ENCODE measurements at regions not wholly inside any gene's neighbourhood (a gene's known extent, or its start where the extent isn't known, plus 50 kb on each side); places are given as distances from the start of the nearest gene placed in this dataset.

DNA sequence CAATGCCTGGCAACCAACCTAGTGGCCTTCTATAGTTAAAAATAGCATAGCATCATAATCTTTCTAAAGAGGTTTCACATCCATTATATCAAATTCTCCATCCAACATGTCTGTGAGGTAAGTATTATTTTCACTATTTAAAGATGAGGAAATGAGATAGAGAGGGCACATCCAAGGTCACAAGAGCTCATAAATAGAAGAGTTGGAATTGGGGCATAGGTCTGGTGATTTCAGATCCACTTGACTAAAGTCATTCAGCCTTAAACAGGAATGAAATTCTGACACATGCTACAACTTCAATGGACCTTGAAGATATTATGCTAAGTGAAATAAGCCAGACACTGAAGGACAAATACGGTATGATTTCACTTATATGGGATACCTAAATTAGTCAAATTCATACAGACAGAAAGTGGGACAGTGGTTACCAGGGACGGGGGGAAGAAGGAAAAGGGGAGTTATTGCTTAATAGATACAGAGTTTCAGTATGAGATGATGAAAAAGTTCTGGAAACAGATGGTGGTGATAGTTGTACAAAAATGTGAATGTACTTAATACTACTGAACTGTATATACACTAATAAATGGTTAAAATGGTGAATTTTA, 259.6 kb upstream of the NR4A3 start:
- H3K79me1 ChIP-seq (ENCODE audit: low read depth, low read length), result no peaks in the 10 kb centered on the region
- no peaks in the 10 kb centered on the region for H3K4me1 ChIP-seq (ENCODE audit: control insufficient read depth in 2 of 2, insufficient read depth in 1 of 2, low read depth in 1 of 2, low read length in 2 of 2)
- H2AK5ac ChIP-seq (ENCODE audit: low read depth, low read length), result no peak overlapping the region
- no peak overlapping the region for H2BK5ac ChIP-seq (ENCODE audit: low read length)
- no peak overlapping the region for H2BK15ac ChIP-seq (ENCODE audit: low read length)
- H3K23ac ChIP-seq (ENCODE audit: low read depth, low read length, poor library complexity), result no peak overlapping the region
- no peak for DNase-seq (ENCODE audit: low spot score)
- H3K18ac ChIP-seq (ENCODE audit: low read length), result no peak overlapping the region
- no peak overlapping the region for H3K4ac ChIP-seq (ENCODE audit: low read length)
- WGBS, 2 donors (ENCODE audit: extremely low coverage in 2 of 2, insufficient read length in 2 of 2, insufficient replicate concordance in 1 of 2), result no CpG with 5 or more reads among the region's 2 CpGs
- H3K4me3 ChIP-seq (ENCODE audit: low read length in 2 of 2), result no peak overlapping the region
- no peaks in the 10 kb centered on the region for H3K9me3 ChIP-seq (replicated peaks in 1 of 2; ENCODE audit: control insufficient read depth in 2 of 2, insufficient read depth in 1 of 2, low read depth in 1 of 2, low read length in 2 of 2)
- H3K4me2 ChIP-seq (ENCODE audit: insufficient read depth, low read length, poor library complexity, severe bottlenecking), result no peak overlapping the region
- no peaks in the 10 kb centered on the region for H3K36me3 ChIP-seq (replicated peaks in 1 of 2; ENCODE audit: control insufficient read depth in 2 of 2, insufficient read depth in 2 of 2, low read length in 2 of 2)
- no peak overlapping the region for H2AFZ ChIP-seq (ENCODE audit: low read length)
- H3K27me3 ChIP-seq (ENCODE audit: control insufficient read depth in 3 of 3, insufficient read depth in 3 of 3, low read depth in 1 of 3, low read length in 3 of 3), result no peaks in the 10 kb centered on the region
- H4K8ac ChIP-seq (ENCODE audit: low read depth, low read length), result no peak overlapping the region
- no peak overlapping the region for H3K14ac ChIP-seq (ENCODE audit: low read length)
- H2BK12ac ChIP-seq (ENCODE audit: low read length), result no peak overlapping the region
- no peak overlapping the region for H3K27ac ChIP-seq (replicated peaks; ENCODE audit: low read length)
- no peak overlapping the region for H2BK120ac ChIP-seq (ENCODE audit: low read depth, low read length)
- H3K9ac ChIP-seq (ENCODE audit: low read depth, low read length, poor library complexity), result no peak overlapping the region
- no peak overlapping the region for H4K91ac ChIP-seq (ENCODE audit: low read depth, low read length, poor library complexity)

DNA sequence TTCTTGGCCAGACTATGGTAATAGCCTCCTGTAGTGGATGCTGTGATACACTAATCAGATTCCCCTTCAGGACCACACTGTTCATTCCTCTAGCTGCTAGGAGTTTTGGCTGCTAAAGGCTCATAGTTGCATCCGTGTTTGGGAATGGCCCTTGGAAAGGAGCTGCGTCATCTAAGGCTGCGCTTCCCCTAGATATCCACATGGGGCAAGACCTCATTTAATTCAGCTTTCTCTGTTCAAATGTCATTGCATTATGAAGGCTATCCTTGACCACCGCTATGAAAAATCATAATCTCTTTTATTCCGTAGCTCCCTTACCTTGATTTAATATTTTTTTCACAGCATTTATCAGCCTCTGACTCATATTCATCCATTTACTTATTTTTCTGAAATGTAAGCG, 258.3 kb upstream of the NR4A3 start:
- H3K14ac ChIP-seq (ENCODE audit: low read length), result no peak overlapping the region
- H3K9ac ChIP-seq (ENCODE audit: low read depth, low read length, poor library complexity), result no peak overlapping the region
- no peak overlapping the region for H4K8ac ChIP-seq (ENCODE audit: low read depth, low read length)
- H2BK15ac ChIP-seq (ENCODE audit: low read length), result no peak overlapping the region
- H4K91ac ChIP-seq (ENCODE audit: low read depth, low read length, poor library complexity), result no peak overlapping the region
- no peaks in the 10 kb centered on the region for H3K27me3 ChIP-seq (ENCODE audit: control insufficient read depth in 3 of 3, insufficient read depth in 3 of 3, low read depth in 1 of 3, low read length in 3 of 3)
- H3K4me1 ChIP-seq (ENCODE audit: control insufficient read depth in 2 of 2, insufficient read depth in 1 of 2, low read depth in 1 of 2, low read length in 2 of 2), result no peaks in the 10 kb centered on the region
- DNase-seq (ENCODE audit: low spot score), result no peak
- H3K4me2 ChIP-seq (ENCODE audit: insufficient read depth, low read length, poor library complexity, severe bottlenecking), result no peak overlapping the region
- no peak overlapping the region for H2AFZ ChIP-seq (ENCODE audit: low read length)
- H3K23ac ChIP-seq (ENCODE audit: low read depth, low read length, poor library complexity), result no peak overlapping the region
- H2BK120ac ChIP-seq (ENCODE audit: low read depth, low read length), result no peak overlapping the region
- no peaks in the 10 kb centered on the region for H3K79me1 ChIP-seq (ENCODE audit: low read depth, low read length)
- H3K9me3 ChIP-seq (replicated peaks in 1 of 2; ENCODE audit: control insufficient read depth in 2 of 2, insufficient read depth in 1 of 2, low read depth in 1 of 2, low read length in 2 of 2), result no peaks in the 10 kb centered on the region
- H2AK5ac ChIP-seq (ENCODE audit: low read depth, low read length), result no peak overlapping the region
- H2BK12ac ChIP-seq (ENCODE audit: low read length), result no peak overlapping the region
- whole genome bisulfite sequencing, 2 donors (ENCODE audit: extremely low coverage in 2 of 2, insufficient read length in 2 of 2, insufficient replicate concordance in 1 of 2), result no CpG with 5 or more reads among the region's 6 CpGs
- H2BK5ac ChIP-seq (ENCODE audit: low read length), result no peak overlapping the region
- H3K4ac ChIP-seq (ENCODE audit: low read length), result no peak overlapping the region
- no peak overlapping the region for H3K4me3 ChIP-seq (ENCODE audit: low read length in 2 of 2)
- H3K36me3 ChIP-seq (replicated peaks in 1 of 2; ENCODE audit: control insufficient read depth in 2 of 2, insufficient read depth in 2 of 2, low read length in 2 of 2), result no peaks in the 10 kb centered on the region
- H3K27ac ChIP-seq (replicated peaks; ENCODE audit: low read length), result no peak overlapping the region
- no peak overlapping the region for H3K18ac ChIP-seq (ENCODE audit: low read length)

DNA sequence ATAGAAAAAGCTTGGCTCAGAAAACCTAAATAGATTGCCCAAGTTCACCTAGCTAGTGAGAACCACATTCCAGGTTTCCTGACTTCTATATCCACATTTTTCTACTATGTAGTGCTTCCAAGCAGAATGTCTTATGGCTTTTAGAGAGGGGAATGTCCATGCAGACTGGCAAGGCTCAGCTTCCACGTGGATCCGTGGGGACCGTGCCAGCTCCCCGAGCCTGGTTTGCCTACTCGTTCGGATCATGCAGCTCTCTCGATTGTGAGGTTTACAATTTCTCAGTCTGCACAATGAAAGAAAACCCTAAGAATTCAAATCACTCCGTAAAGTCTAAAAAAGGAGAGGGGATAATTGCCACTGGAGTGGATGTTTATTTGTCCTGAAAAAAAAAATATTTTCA, 256.5 kb upstream of the NR4A3 start:
- Histone ChIP-seq H3K36me3 (replicated peaks in 1 of 2; ENCODE audit: control insufficient read depth in 2 of 2, insufficient read depth in 2 of 2, low read length in 2 of 2) (no peaks in the 10 kb centered on the region), H3K27ac (replicated peaks; ENCODE audit: low read length) (no peak overlapping the region), H3K18ac (ENCODE audit: low read length) (no peak overlapping the region), H3K4me1 (ENCODE audit: control insufficient read depth in 2 of 2, insufficient read depth in 1 of 2, low read depth in 1 of 2, low read length in 2 of 2) (no peaks in the 10 kb centered on the region), H3K9me3 (replicated peaks in 1 of 2; ENCODE audit: control insufficient read depth in 2 of 2, insufficient read depth in 1 of 2, low read depth in 1 of 2, low read length in 2 of 2) (no peaks in the 10 kb centered on the region), H4K8ac (ENCODE audit: low read depth, low read length) (no peak overlapping the region), H3K4ac (ENCODE audit: low read length) (no peak overlapping the region), H3K14ac (ENCODE audit: low read length) (no peak overlapping the region), H4K91ac (ENCODE audit: low read depth, low read length, poor library complexity) (no peak overlapping the region), H2BK120ac (ENCODE audit: low read depth, low read length) (no peak overlapping the region), H3K23ac (ENCODE audit: low read depth, low read length, poor library complexity) (no peak overlapping the region), H2AK5ac (ENCODE audit: low read depth, low read length) (no peak overlapping the region), H3K4me3 (ENCODE audit: low read length in 2 of 2) (no peak overlapping the region), H3K4me2 (ENCODE audit: insufficient read depth, low read length, poor library complexity, severe bottlenecking) (no peak overlapping the region), H3K9ac (ENCODE audit: low read depth, low read length, poor library complexity) (no peak overlapping the region), H2BK15ac (ENCODE audit: low read length) (no peak overlapping the region), H2BK12ac (ENCODE audit: low read length) (no peak overlapping the region), H3K79me1 (ENCODE audit: low read depth, low read length) (no peaks in the 10 kb centered on the region), H3K27me3 (ENCODE audit: control insufficient read depth in 3 of 3, insufficient read depth in 3 of 3, low read depth in 1 of 3, low read length in 3 of 3) (no peaks in the 10 kb centered on the region), H2AFZ (ENCODE audit: low read length) (no peak overlapping the region), H2BK5ac (ENCODE audit: low read length) (no peak overlapping the region)
- no peak for DNase-seq (ENCODE audit: low spot score)
- WGBS, 2 donors (ENCODE audit: extremely low coverage in 2 of 2, insufficient read length in 2 of 2, insufficient replicate concordance in 1 of 2), result no CpG with 5 or more reads among the region's 8 CpGs

DNA sequence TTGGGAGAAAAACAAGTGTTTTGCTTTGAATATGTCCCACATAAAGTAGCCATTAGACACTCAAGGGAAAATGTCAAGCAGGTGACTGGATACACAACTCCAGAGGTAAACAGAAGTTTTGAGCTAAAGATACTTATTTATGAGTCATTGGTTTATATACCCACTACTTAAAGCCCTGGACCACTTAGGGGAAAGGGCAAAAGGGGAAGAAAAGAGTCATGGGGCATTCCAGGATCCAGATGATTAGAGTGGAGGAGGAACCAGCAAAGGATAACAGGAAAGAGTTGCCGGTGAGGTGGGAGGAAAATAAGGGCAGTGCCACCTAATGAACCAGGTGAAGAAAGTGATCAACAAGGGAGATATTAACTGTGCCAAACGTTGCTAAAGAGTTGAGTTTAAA, 254.2 kb upstream of the NR4A3 start:
- no peaks in the 10 kb centered on the region for H3K9me3 ChIP-seq (replicated peaks in 1 of 2; ENCODE audit: control insufficient read depth in 2 of 2, insufficient read depth in 1 of 2, low read depth in 1 of 2, low read length in 2 of 2)
- H2BK5ac ChIP-seq (ENCODE audit: low read length), result no peak overlapping the region
- H3K9ac ChIP-seq (ENCODE audit: low read depth, low read length, poor library complexity), result no peak overlapping the region
- H3K27ac ChIP-seq (replicated peaks; ENCODE audit: low read length), result no peak overlapping the region
- no peak overlapping the region for H4K91ac ChIP-seq (ENCODE audit: low read depth, low read length, poor library complexity)
- no peak overlapping the region for H3K4me3 ChIP-seq (ENCODE audit: low read length in 2 of 2)
- no peak for DNase-seq (ENCODE audit: low spot score)
- no peak overlapping the region for H2BK15ac ChIP-seq (ENCODE audit: low read length)
- H3K36me3 ChIP-seq (replicated peaks in 1 of 2; ENCODE audit: control insufficient read depth in 2 of 2, insufficient read depth in 2 of 2, low read length in 2 of 2), result no peaks in the 10 kb centered on the region
- no CpG with 5 or more reads among the region's 2 CpGs for WGBS, 2 donors (ENCODE audit: extremely low coverage in 2 of 2, insufficient read length in 2 of 2, insufficient replicate concordance in 1 of 2)
- no peak overlapping the region for H2AK5ac ChIP-seq (ENCODE audit: low read depth, low read length)
- no peak overlapping the region for H3K23ac ChIP-seq (ENCODE audit: low read depth, low read length, poor library complexity)
- H3K4me1 ChIP-seq (ENCODE audit: control insufficient read depth in 2 of 2, insufficient read depth in 1 of 2, low read depth in 1 of 2, low read length in 2 of 2), result no peaks in the 10 kb centered on the region
- no peak overlapping the region for H3K18ac ChIP-seq (ENCODE audit: low read length)
- H2BK120ac ChIP-seq (ENCODE audit: low read depth, low read length), result no peak overlapping the region
- no peak overlapping the region for H4K8ac ChIP-seq (ENCODE audit: low read depth, low read length)
- no peaks in the 10 kb centered on the region for H3K27me3 ChIP-seq (ENCODE audit: control insufficient read depth in 3 of 3, insufficient read depth in 3 of 3, low read depth in 1 of 3, low read length in 3 of 3)
- no peak overlapping the region for H2AFZ ChIP-seq (ENCODE audit: low read length)
- H3K79me1 ChIP-seq (ENCODE audit: low read depth, low read length), result no peaks in the 10 kb centered on the region
- no peak overlapping the region for H2BK12ac ChIP-seq (ENCODE audit: low read length)
- H3K14ac ChIP-seq (ENCODE audit: low read length), result no peak overlapping the region
- no peak overlapping the region for H3K4me2 ChIP-seq (ENCODE audit: insufficient read depth, low read length, poor library complexity, severe bottlenecking)
- no peak overlapping the region for H3K4ac ChIP-seq (ENCODE audit: low read length)

Data from neuronal stem cell (in vitro differentiated cells).